Activated CD4-positive, alpha-beta T cell treated with anti-CD3 and anti-CD28 coated beads, Interleukin-2, amount 50 U/mL, for 48 hours (primary cell): ENCODE measurements at regions not wholly inside any gene's neighbourhood (a gene's known extent, or its start where the extent isn't known, plus 50 kb on each side); places are given as distances from the start of the nearest gene placed in this dataset.
A peak's percentile ranks its signal among the peaks of the same experiment; 100 is the strongest.

ENCODE experiments used
- DNase-seq, 2 experiments: peaks; one replicate each; pipeline ENCODE4 v3.0.0-alpha.2; 2020

- DNase-seq, result no peak
These were observed 295.3 kb upstream of the UBE2E2 start for GRCh38 chr3:22907796-22908195.

GRCh38 chr3:22908989-22909507 lies 294.1 kb upstream of the UBE2E2 start:
- DNase-seq, result no peak

GRCh38 chr3:22916933-22917332 lies 286.2 kb upstream of the UBE2E2 start:
- DNase-seq, result no peak

- DNase-seq, result no peak
These were observed 283.1 kb upstream of the UBE2E2 start for GRCh38 chr3:22920006-22920405.

DNA sequence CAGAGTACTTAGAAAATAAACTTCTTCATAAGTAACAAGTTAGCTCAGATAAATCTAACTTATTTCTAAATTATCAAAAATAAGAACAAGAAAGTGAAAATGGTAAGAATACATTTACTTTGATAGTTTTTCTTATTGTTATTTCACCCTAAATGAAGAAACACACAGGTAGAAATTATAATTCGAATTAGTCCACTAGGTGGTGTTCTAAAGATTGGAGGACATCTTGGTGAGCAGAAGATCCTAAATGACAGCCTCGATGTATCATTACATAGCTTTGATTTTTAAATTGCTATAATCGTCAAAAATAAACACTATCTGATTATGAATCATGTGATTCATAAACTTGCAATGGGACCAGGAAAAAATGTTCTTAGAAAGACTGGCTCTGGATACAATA lies 280.8 kb upstream of the UBE2E2 start:
- no peak for DNase-seq

- DNase-seq, result no peak
These were observed 279.4 kb upstream of the UBE2E2 start for GRCh38 chr3:22923711-22924110.

DNA sequence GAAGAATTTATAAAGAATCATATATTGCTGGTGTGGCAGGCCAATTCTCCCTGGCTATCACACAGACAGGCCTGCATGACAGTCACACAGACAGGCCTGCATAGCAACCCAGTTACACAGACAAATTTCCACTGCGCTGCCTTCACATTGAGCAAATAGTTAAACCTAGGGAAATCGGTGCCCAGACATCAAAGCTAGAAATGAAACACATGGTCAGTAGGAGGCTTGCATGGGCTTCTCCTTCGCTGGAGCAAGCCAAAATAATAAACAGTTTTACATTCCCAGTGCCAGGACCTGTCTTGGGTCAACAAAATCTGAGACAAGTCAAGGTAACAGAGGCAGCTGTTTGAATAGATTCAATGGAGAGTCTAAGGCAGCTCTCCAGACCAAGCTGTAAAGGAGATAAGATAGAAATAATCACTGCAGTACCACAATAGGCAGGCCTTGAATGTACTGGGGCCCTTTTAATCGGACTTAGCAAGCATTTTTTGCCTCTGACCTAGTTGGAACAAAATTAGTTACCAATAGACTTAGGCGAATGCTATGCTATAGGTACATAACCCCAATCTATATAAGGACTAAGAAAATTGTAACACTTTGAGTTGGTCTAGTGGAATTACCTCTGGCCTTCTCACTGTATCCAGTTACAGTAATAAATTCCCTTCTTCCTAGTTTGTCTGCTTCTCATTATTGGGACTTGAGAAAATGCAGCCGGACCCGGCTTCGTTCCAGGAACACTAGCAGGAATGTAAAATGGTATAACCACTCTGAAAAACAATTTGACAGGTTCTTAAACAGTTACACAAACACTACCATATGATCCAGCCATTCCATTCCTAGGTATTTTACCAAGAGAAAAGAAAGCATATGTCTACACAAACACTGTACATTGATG lies 274.7 kb upstream of the UBE2E2 start:
- no peak for DNase-seq

GRCh38 chr3:22933051-22933840 lies 269.9 kb upstream of the UBE2E2 start:
- no peak for DNase-seq

GRCh38 chr3:22933841-22934116 lies 269.3 kb upstream of the UBE2E2 start:
- no peak for DNase-seq

- no peak for DNase-seq
These were observed 268.1 kb upstream of the UBE2E2 start for GRCh38 chr3:22935040-22935439.

DNA sequence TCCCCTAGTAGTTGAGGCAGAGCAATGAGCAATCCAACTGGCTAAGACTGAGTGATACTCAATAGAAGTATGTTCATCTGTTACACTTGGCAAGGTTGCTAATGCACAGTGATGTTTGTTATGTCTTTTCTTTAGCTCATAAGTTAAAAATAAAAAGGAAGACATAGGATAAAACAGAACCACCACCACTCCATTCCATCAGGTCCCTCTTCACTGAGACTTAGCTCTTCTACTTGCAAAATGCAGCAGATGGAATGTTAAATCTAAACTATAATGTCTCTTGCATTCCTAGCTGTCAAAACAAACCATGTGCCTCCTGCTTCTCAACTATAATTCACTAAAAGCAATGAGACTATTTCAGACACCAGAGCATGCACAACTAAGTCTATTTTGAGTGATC lies 265.6 kb upstream of the UBE2E2 start:
- DNase-seq, result no peak

- DNase-seq, result no peak
These were observed 264.4 kb upstream of the UBE2E2 start for GRCh38 chr3:22938739-22939138.

DNA sequence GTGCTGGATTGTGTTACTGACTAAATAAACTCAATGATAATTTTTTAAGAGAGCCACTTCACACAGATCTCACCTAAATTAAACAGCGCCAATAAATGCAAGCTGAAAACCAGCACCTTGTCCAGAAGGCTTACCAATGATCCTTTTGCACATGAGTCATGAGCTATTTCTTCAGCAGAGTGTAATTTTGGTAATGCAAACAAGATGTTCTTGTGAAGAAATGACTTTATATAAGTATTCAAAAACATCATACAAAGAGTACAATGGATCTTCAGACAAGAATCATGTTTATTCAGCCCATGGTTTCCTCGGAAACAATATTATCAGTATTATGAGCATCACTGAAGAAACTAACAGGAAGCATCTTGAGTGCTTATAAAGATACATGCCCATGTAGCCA lies 263.8 kb upstream of the UBE2E2 start:
- DNase-seq, result no peak

GRCh38 chr3:22940285-22940684 lies 262.8 kb upstream of the UBE2E2 start:
- DNase-seq, result no peak

GRCh38 chr3:22942981-22943380 lies 260.1 kb upstream of the UBE2E2 start:
- no peak for DNase-seq

DNA sequence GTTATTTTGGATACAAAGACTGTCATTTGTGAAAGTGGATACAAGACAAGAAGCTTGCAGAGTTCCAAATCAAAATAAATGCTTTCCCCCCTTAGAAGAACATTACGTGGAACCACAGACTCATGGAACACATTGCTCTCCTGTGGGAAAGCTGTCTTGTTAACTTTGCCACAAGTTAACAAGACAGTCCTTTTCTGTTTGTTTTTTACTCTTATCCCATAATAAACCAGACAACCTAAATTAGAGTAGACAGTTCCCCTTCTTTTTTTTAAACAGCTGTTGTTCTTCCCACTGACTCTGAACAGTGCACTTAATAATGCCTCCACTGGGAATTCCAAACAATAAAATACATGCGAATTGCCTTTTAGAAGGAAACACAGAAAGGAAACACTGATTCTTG lies 255.3 kb upstream of the UBE2E2 start:
- no peak for DNase-seq

DNA sequence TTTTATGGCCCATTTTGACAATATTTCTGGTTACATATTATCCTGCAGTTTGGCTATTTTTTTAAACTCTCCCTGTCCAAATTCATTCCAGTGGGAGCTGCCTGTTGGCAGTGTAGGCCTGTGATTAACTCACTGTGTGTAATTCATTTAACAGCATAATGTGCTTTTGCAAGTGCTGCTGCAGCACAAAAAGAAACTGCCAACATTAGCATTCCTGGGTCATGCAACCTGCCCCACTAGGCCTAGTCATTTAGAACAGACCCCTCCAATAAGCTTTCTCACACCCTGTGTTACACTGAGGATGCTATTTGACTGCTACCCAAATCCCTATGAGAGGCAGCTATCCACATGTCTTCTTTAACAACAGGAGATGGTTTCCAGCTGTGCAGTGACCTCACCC lies 251.2 kb upstream of the UBE2E2 start:
- no peak for DNase-seq

DNA sequence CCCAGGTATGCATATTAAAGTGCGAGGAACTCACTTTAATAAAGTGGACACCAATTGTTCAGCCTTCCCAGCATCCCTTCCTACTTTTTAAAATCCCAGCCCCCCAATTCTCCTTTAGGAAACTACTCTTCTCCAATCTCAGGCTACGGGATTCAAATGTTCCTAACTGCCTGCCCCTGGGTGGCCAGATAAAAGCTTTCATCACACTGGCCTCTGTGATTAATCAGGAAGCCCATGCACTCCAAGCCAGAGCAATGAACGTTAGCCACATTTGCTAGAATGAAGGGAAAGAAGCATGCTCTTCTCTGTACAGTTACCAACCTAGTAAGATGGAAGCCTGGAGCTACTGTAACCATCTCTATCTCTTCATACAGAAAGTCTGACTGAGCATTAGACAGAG lies 250.3 kb upstream of the UBE2E2 start:
- DNase-seq, result no peak

GRCh38 chr3:22959593-22959992 lies 243.5 kb upstream of the UBE2E2 start:
- DNase-seq, result no peak

GRCh38 chr3:22960105-22960984 lies 242.8 kb upstream of the UBE2E2 start:
- peak in 1 of 2 experiments; percentile 5 for DNase-seq

DNA sequence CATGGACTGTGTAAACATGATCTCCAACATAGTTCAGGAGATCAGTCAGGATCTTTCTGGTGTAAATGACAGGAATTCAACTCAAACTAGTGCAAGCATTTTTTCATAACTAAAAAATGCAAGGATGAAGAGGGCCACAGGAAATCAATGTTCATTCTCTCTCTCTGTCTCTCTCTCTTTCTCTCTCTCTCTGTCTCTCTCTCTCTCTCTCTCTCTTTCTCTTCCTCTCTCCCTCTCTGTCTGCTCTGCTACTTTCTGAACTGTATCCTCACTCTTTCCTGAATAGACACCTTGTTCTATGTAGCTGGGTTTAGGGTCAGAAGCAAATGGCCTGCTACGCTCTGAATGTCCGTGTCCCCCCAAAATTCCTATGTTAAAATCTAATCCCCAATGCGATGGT lies 240.9 kb upstream of the UBE2E2 start:
- no peak for DNase-seq

DNA sequence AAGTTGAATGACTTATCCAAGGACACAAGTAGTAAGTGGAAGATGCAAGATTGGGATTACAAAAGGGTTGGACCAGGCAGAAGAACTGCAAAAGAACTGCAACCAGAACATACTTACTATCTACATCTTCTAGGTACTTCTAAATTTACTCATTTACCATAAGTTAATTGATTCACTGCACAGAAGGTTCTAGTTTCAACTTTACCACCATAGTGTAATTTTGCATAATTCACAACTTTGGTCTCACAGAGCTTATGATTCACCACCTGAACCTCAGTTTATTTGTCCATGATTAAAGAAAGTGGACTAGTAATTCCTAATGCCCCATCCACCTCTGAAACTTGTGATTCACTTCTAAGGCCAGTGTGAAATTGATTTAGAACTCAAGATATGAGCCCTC lies 236.8 kb upstream of the UBE2E2 start:
- no peak for DNase-seq

- DNase-seq, result no peak
These were observed 233.9 kb upstream of the UBE2E2 start for GRCh38 chr3:22969276-22969675.
